Activated CD8-positive, alpha-beta T cell treated with anti-CD3 and anti-CD28 coated beads for 36 hours (primary cell): ENCODE measurements at regions not wholly inside any gene's neighbourhood (a gene's known extent, or its start where the extent isn't known, plus 50 kb on each side); places are given as distances from the start of the nearest gene placed in this dataset.

ENCODE experiments used
- ATAC-seq: fragments of 200-7000 bp; cut with Tn5 transposase; one replicate; pipeline ENCODE4 v1.10.0; 2021; ENCODE audit warnings: mild to moderate bottlenecking, moderate library complexity
- CTCF ChIA-PET: fragments of 350-600 bp; sonication (Branson Sonifier 250); formaldehyde crosslinking; loops from one replicate; lab custom pipeline; 2021; ENCODE audit warnings: antibody characterized with exemption; lab: Charles Lee
- POLR2A ChIA-PET: fragments of 350-600 bp; sonication (Branson Sonifier 250); formaldehyde crosslinking; loops from one replicate; lab custom pipeline; 2021; ENCODE audit warnings: antibody characterized with exemption; lab: Charles Lee
- DNase-seq: peaks from one replicate; pipeline ENCODE4 v3.0.0-alpha.2; 2020
- H3K27ac Mint-ChIP-seq: one replicate; pipeline ENCODE4 v1.8.0; 2021; ENCODE audit warnings: mild to moderate bottlenecking, mixed read lengths
- H3K27me3 Mint-ChIP-seq: one replicate; pipeline ENCODE4 v1.8.0; 2021; ENCODE audit warnings: mixed read lengths
- H3K36me3 Mint-ChIP-seq: one replicate; pipeline ENCODE4 v1.8.0; 2021; ENCODE audit warnings: low read depth, mixed read lengths
- H3K4me1 Mint-ChIP-seq: one replicate; pipeline ENCODE4 v1.8.0; 2021; ENCODE audit warnings: low read depth, mixed read lengths
- H3K4me3 Mint-ChIP-seq: one replicate; pipeline ENCODE4 v1.8.0; 2021; ENCODE audit warnings: mild to moderate bottlenecking, moderate library complexity, mixed read lengths
- H3K9me3 Mint-ChIP-seq: one replicate; pipeline ENCODE4 v1.8.0; 2021; ENCODE audit warnings: mixed read lengths
- intact Hi-C: fragments of 100-400 bp; cut with micrococcal nuclease; formaldehyde crosslinking; loops from one replicate; pipeline ENCODE4 v1.10.0; 2022
- TF ChIP-seq, protein P1 (sequence below): fragments of 200-600 bp; IDR thresholded peaks from one replicate; pipeline ENCODE4 v1.8.0; 2022; ENCODE audit warnings: antibody characterized with exemption, mild to moderate bottlenecking

DNA sequence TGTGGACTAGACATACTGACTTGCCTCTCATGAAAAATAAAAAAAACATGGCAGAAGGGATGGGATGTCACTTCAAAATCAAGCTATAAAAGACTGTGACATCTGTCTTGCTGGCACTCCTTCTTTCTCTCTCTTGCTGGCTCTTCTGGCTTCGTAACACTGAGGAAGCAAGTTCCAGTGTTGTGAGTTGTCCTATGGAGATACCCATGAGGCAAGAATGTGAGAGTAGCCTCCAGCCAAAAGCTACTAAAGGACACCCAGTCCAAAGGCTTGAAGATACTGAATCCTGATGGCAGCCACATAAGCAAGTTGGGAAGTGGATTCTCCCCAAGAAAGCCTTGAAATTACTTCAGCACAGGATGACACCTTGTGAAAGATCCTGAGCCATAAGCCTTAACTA, 376.1 kb upstream of the TMEFF2 start:
- no peak overlapping the region for H3K4me3 Mint-ChIP-seq
- POLR2A ChIA-PET = no interaction called here
- CTCF ChIA-PET = no interaction called here
- no peaks in the 10 kb centered on the region for H3K36me3 Mint-ChIP-seq
- TF ChIP-seq, protein P1, sequence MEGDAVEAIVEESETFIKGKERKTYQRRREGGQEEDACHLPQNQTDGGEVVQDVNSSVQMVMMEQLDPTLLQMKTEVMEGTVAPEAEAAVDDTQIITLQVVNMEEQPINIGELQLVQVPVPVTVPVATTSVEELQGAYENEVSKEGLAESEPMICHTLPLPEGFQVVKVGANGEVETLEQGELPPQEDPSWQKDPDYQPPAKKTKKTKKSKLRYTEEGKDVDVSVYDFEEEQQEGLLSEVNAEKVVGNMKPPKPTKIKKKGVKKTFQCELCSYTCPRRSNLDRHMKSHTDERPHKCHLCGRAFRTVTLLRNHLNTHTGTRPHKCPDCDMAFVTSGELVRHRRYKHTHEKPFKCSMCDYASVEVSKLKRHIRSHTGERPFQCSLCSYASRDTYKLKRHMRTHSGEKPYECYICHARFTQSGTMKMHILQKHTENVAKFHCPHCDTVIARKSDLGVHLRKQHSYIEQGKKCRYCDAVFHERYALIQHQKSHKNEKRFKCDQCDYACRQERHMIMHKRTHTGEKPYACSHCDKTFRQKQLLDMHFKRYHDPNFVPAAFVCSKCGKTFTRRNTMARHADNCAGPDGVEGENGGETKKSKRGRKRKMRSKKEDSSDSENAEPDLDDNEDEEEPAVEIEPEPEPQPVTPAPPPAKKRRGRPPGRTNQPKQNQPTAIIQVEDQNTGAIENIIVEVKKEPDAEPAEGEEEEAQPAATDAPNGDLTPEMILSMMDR = no peak
- no peaks in the 10 kb centered on the region for H3K4me1 Mint-ChIP-seq
- no peak overlapping the region for H3K27ac Mint-ChIP-seq
- DNase-seq (no peak), ATAC-seq (no peak)
- H3K9me3 Mint-ChIP-seq = no peaks in the 10 kb centered on the region
- no peaks in the 10 kb centered on the region for H3K27me3 Mint-ChIP-seq
- intact Hi-C loops = no loop called here

DNA sequence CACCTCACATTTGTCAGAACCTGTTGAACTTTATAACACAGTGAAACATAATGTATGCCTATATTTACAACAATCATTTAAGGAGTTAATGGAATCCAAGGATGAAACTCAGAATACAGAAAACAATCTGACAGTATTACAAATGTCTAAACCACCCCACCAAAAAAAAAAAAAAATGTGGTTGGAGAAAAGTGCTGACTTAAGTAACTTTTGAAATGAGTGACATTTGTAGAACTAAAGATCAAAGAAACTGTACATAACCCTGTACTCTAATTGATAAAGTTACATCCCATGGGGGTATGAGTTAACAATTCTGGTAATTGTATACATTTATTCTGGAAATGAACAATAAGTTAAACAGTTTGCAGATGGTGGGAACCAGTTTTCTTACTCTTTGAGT, 372.1 kb upstream of the TMEFF2 start:
- CTCF ChIA-PET = no interaction called here
- H3K9me3 Mint-ChIP-seq = no peaks in the 10 kb centered on the region
- ATAC-seq (no peak), DNase-seq (no peak)
- TF ChIP-seq, protein P1 = no peak
- no peaks in the 10 kb centered on the region for H3K36me3 Mint-ChIP-seq
- intact Hi-C loops = no loop called here
- POLR2A ChIA-PET = no interaction called here
- no peak overlapping the region for H3K4me3 Mint-ChIP-seq
- H3K27me3 Mint-ChIP-seq = no peaks in the 10 kb centered on the region
- no peak overlapping the region for H3K27ac Mint-ChIP-seq
- H3K4me1 Mint-ChIP-seq = no peaks in the 10 kb centered on the region

DNA sequence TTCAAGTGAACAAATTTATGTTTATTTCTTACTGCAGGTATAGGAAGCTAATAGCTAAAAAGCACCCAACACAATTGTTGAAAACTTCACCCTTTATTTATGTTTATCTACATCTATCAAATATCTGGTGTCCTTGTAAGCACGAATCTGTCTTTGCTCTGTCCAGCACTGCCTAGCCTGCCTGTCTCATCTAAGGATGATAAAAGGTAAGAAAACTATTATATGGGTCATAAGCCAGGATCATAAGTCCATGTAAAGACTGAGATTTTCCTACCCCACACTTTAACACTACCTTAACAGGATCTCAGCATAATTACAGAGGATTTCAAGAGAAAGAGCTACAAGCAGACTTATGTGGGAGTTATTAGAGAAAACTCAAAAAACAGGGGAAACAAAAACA, 365.6 kb upstream of the TMEFF2 start:
- ChIA-PET POLR2A (no interaction called here), CTCF (no interaction called here)
- Mint-ChIP-seq H3K27me3 (no peaks in the 10 kb centered on the region), H3K27ac (no peak overlapping the region), H3K36me3 (no peaks in the 10 kb centered on the region), H3K9me3 (no peaks in the 10 kb centered on the region), H3K4me3 (no peak overlapping the region), H3K4me1 (no peaks in the 10 kb centered on the region)
- intact Hi-C loops = no loop called here
- TF ChIP-seq, protein P1 = no peak
- DNase-seq = no peak
- ATAC-seq = no peak

DNA sequence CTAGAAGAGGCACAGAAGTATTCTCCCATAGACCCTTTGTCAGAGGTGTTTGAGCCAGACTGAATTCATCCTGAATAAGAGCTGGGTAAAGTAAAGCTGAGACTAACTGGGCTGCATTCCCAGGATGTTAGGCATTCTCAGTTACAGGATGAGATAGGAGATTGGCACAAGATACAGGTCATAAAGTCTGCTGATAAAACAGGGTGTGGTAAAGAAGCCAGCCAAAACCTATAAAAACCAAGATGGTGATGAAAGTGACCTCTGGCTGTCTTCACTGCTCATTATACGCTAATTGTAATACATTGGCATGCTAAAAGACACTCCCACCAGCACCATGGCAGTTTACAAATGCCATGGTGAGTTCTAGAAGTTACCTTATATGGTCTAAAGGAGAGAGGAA, 364.9 kb upstream of the TMEFF2 start:
- Mint-ChIP-seq H3K4me1 (no peaks in the 10 kb centered on the region), H3K36me3 (no peaks in the 10 kb centered on the region), H3K4me3 (no peak overlapping the region), H3K27ac (no peak overlapping the region), H3K9me3 (no peaks in the 10 kb centered on the region), H3K27me3 (no peaks in the 10 kb centered on the region)
- ChIA-PET POLR2A (no interaction called here), CTCF (no interaction called here)
- intact Hi-C loops = no loop called here
- no peak for ATAC-seq
- TF ChIP-seq, protein P1 = no peak
- no peak for DNase-seq

DNA sequence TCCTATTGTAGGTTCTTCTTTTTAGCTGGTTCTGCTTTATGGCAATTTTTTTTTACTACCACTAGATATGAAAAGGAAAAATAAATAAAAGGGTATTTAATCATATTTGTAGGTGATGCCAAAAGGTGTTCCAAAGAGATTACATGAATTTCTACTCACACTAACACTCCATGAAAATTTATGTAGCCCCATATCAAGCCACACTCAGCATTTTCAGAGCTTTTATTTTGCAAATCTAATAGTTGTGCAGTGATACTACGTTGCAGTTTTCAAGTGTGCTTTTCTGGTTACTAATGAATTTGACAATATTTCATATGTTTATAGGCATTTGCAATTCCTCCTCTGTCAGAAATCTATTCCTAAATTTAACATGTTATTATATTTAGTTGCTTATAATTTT, 363.9 kb upstream of the TMEFF2 start:
- ATAC-seq = no peak
- Mint-ChIP-seq H3K36me3 (no peaks in the 10 kb centered on the region), H3K27ac (no peak overlapping the region), H3K27me3 (no peaks in the 10 kb centered on the region), H3K4me1 (no peaks in the 10 kb centered on the region), H3K9me3 (no peaks in the 10 kb centered on the region), H3K4me3 (no peak overlapping the region)
- ChIA-PET CTCF (no interaction called here), POLR2A (no interaction called here)
- DNase-seq = no peak
- TF ChIP-seq, protein P1 = no peak
- intact Hi-C loops = no loop called here
